GM12892 (cell line): ENCODE measurements at regions not wholly inside any gene's neighbourhood (a gene's known extent, or its start where the extent isn't known, plus 50 kb on each side); places are given as distances from the start of the nearest gene placed in this dataset.

ENCODE experiments used
- POLR2AphosphoS5 ChIP-seq: IDR thresholded peaks from 2 replicates; pipeline ENCODE4 v1.6.1; 2011; ENCODE audit warnings: low read depth, low read length, control low read depth
- TAF1 ChIP-seq: IDR thresholded peaks from 2 replicates; pipeline ENCODE4 v1.6.1; 2011; ENCODE audit warnings: low read depth, mild to moderate bottlenecking, control low read depth, low read length, borderline replicate concordance

DNA sequence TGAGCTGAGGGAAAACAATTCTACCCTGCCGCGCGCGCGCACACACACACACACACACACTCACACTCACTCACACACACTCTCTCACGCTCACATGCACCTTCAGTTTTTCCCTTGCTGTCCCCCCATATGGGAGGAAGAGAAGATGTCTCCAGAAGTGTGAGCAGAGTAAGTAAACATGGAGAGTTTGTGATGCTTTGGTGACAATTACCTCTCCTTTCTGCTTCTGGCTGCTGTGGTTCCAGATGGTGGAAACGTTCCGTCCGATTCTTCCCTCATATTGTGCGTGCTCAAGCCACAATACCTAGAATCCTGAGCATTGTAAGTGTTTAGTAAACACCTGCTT is 86.7 kb downstream of the LINC00237 start:
- TF ChIP-seq POLR2AphosphoS5 (no peak), TAF1 (no peak)
